GM12878 (cell line): ENCODE measurements at regions not wholly inside any gene's neighbourhood (a gene's known extent, or its start where the extent isn't known, plus 50 kb on each side); places are given as distances from the start of the nearest gene placed in this dataset.

Source experiments
- ATAC-seq: fragments of 200-7000 bp; cut with Tn5 transposase; 3 replicates; pipeline ENCODE4 v1.9.1; 2020; ENCODE audit warnings: mild to moderate bottlenecking, moderate library complexity
- BruUV-seq: library from RNA; stranded (reverse); fragments of 400-500 nt; replicated peaks from 2 replicates; lab custom pipeline; 2021; lab: Mats Ljungman, UMichigan
- CTCF ChIA-PET: fragments of 300-600 bp; sonication (Branson Sonifier 250); formaldehyde crosslinking; extraction: SDS; loops from one replicate; lab custom pipeline; 2021; ENCODE audit warnings: inconsistent platforms; lab: Yijun Ruan, JAX
- POLR2A ChIA-PET: fragments of 350-600 bp; formaldehyde crosslinking; extraction: SDS; loops from one replicate; lab custom pipeline; 2021; ENCODE audit warnings: inconsistent platforms; lab: Charles Lee
- RAD21 ChIA-PET: fragments of 300-600 bp; sonication (Branson Sonifier 250); formaldehyde crosslinking; loops from one replicate; lab custom pipeline; 2023; ENCODE audit warnings: antibody characterized with exemption; ENCODE audit not compliant: unreplicated experiment; lab: Charles Lee
- SMC1A ChIA-PET: fragments of 300-600 bp; sonication (Branson Sonifier 250); formaldehyde crosslinking; loops from one replicate; lab custom pipeline; 2023; ENCODE audit not compliant: unreplicated experiment, uncharacterized antibody; lab: Charles Lee
- DNase-seq: peaks from one replicate; pipeline ENCODE4 v3.0.0-alpha.2; 2011; ENCODE audit warnings: low read depth, low spot score
- FAIRE-seq: peaks from 3 replicates; lab custom pipeline; 2011; peaks lifted over from hg19 to GRCh38; lab: Jason Lieb, UNC
- H2AFZ ChIP-seq: 2 replicates; pipeline ENCODE4 v1.6.0; 2011; ENCODE audit warnings: low read depth, low read length, control low read depth; ENCODE audit not compliant: control insufficient read depth
- H3K27ac ChIP-seq: 2 replicates; pipeline ENCODE4 v1.5.1; 2011; ENCODE audit warnings: control low read depth; ENCODE audit not compliant: control insufficient read depth, insufficient read depth
- H3K27me3 ChIP-seq, 2 experiments: replicated peaks in 1 of 2; 2 replicates each; pipeline versions ENCODE4 v1.6.0 to v1.6.1; 2011; ENCODE audit warnings: low read length in 1 of 2; ENCODE audit not compliant: control insufficient read depth in 2 of 2, insufficient read depth in 2 of 2
- H3K36me3 ChIP-seq, 2 experiments: 2 replicates each; pipeline ENCODE4 v1.5.1; 2011; ENCODE audit warnings: low read length in 1 of 2; ENCODE audit not compliant: control insufficient read depth in 2 of 2, insufficient read depth in 2 of 2
- H3K4me1 ChIP-seq: 2 replicates; pipeline ENCODE4 v1.6.1; 2011; ENCODE audit warnings: mild to moderate bottlenecking, low read length, moderate library complexity, mixed read lengths; ENCODE audit not compliant: control insufficient read depth, insufficient read depth
- H3K4me2 ChIP-seq: 2 replicates; pipeline ENCODE4 v1.6.0; 2011; ENCODE audit warnings: control low read depth; ENCODE audit not compliant: control insufficient read depth, insufficient read depth
- H3K4me3 ChIP-seq: fragments of 200-600 bp; sonication (generic); 2 replicates; pipeline ENCODE4 v1.5.1; 2016
- H3K79me2 ChIP-seq: 2 replicates; pipeline ENCODE4 v1.6.0; 2011; ENCODE audit warnings: low read length; ENCODE audit not compliant: control insufficient read depth, insufficient read depth
- H3K9ac ChIP-seq: 2 replicates; pipeline ENCODE4 v1.8.0; 2011; ENCODE audit warnings: low read length, control low read depth, mixed read lengths; ENCODE audit not compliant: control insufficient read depth, insufficient read depth
- H3K9me3 ChIP-seq: replicated peaks from 3 replicates; pipeline ENCODE4 v1.5.1; 2011; ENCODE audit warnings: mild to moderate bottlenecking, low read length; ENCODE audit not compliant: control insufficient read depth, insufficient read depth
- H4K20me1 ChIP-seq: 2 replicates; pipeline ENCODE4 v1.6.0; 2011; ENCODE audit not compliant: control insufficient read depth, insufficient read depth
- KLF5 ChIP-seq: fragments of 450-650 bp; IDR thresholded peaks from 2 replicates; pipeline ENCODE4 v1.6.1; 2014; ENCODE audit warnings: mild to moderate bottlenecking; ENCODE audit not compliant: partially characterized antibody
- MEF2B ChIP-seq: fragments of 450-650 bp; IDR thresholded peaks from 2 replicates; pipeline ENCODE4 v1.6.1; 2018; ENCODE audit warnings: mild to moderate bottlenecking, moderate library complexity; ENCODE audit not compliant: partially characterized antibody, poor library complexity, severe bottlenecking
- ZBTB11 ChIP-seq: fragments of 450-650 bp; formaldehyde crosslinking; IDR thresholded peaks from 2 replicates; pipeline ENCODE4 v1.5.0; 2022; ENCODE audit warnings: mild to moderate bottlenecking, missing genetic modification characterization
- ZNF687 ChIP-seq: fragments of 450-650 bp; IDR thresholded peaks from 2 replicates; pipeline ENCODE4 v1.6.1; 2017; ENCODE audit warnings: mild to moderate bottlenecking, moderate library complexity
- WGBS: methylation state at CpG from one replicate; pipeline ENCODE4 v1.1.6; 2016; ENCODE audit warnings: low lambda C conversion rate; ENCODE audit not compliant: insufficient replicate concordance, insufficient coverage; ENCODE audit errors: missing lambda C conversion rate; 5-methylcytosine and 5-hydroxymethylcytosine counted together
- in situ Hi-C: fragments of 300-500 bp; cut with MboI; formaldehyde crosslinking; loops from 9 replicates; pipeline ENCODE4 v1.14.3; 2018; ENCODE audit warnings: mixed read lengths
- intact Hi-C: fragments of 100-400 bp; cut with micrococcal nuclease; formaldehyde crosslinking; loops from one replicate; pipeline ENCODE4 v1.14.2; 2022; ENCODE audit not compliant: unreplicated experiment

GRCh38 chr3:18066899-18067582 is 324.6 kb upstream of the TBC1D5 start:
- in situ Hi-C loops = no loop called here
- H3K9me3 ChIP-seq = no peaks in the 10 kb centered on the region
- no peak overlapping the region for H3K9ac ChIP-seq
- POLR2A ChIA-PET = interaction anchor here (1.0 kb wide), 1 partner anchor 10 kb away, joined by 3 read pairs; no protein-coding TSS in a partner anchor
- H3K79me2 ChIP-seq = no peaks in the 10 kb centered on the region
- CTCF ChIA-PET = interaction anchor here (1.5 kb wide), 1 partner anchor 91 kb away, joined by 4 read pairs; no protein-coding TSS in a partner anchor
- ATAC-seq (no peak), DNase-seq (no peak), FAIRE-seq (no peak)
- H3K27me3 ChIP-seq = no peaks in the 10 kb centered on the region
- H4K20me1 ChIP-seq = no peaks in the 10 kb centered on the region
- H3K36me3 ChIP-seq = no peaks in the 10 kb centered on the region
- SMC1A ChIA-PET = no interaction called here
- intact Hi-C loops = no loop called here
- TF ChIP-seq ZBTB11 (CRISPR knock-in tag) (no peak), ZNF687 (no peak), KLF5 (no peak), MEF2B (no peak)
- H3K4me3 ChIP-seq = no peak overlapping the region
- no peak overlapping the region for H3K27ac ChIP-seq
- no TSS peak for BruUV-seq
- WGBS = 0% methylated on average over 3 of the region's 3 CpGs
- H2AFZ ChIP-seq = no peak overlapping the region
- no peak overlapping the region for H3K4me2 ChIP-seq
- RAD21 ChIA-PET = no interaction called here
- H3K4me1 ChIP-seq = no peaks in the 10 kb centered on the region
